SK-N-SH (cell line): ENCODE measurements at regions not wholly inside any gene's neighbourhood (a gene's known extent, or its start where the extent isn't known, plus 50 kb on each side); places are given as distances from the start of the nearest gene placed in this dataset.

Experiments used
- CTCF ChIA-PET: fragments of 300-600, 350-600 bp; formaldehyde crosslinking; extraction: SDS; loops from one replicate; lab custom pipeline; 2021; lab: Yijun Ruan, JAX
- POLR2A ChIA-PET: fragments of 350-600 bp; sonication (Branson Sonifier 250); formaldehyde crosslinking; extraction: SDS; loops from one replicate; lab custom pipeline; 2020; ENCODE audit warnings: antibody characterized with exemption, inconsistent platforms; lab: Yijun Ruan, JAX
- DNase-seq: peaks from one replicate; pipeline ENCODE4 v3.0.0; 2012
- H2AFZ ChIP-seq: fragments of 200-600 bp; sonication (generic); 2 replicates; pipeline ENCODE4 v1.8.1; 2016; ENCODE audit warnings: antibody characterized with exemption, mild to moderate bottlenecking, low read depth
- H3F3A ChIP-seq: fragments of 200-600 bp; sonication (generic); replicated peaks from 2 replicates; pipeline ENCODE3; 2016; ENCODE audit warnings: antibody characterized with exemption, mild to moderate bottlenecking; ENCODE audit not compliant: insufficient read depth
- H3K27ac ChIP-seq, 2 experiments: fragments of 200-500 bp in 1 of 2; fragments of 200-600 bp in 1 of 2; sonication (Bioruptor generic) in 1 of 2; sonication (generic), shearing (Covaris generic) in 1 of 2; 2 replicates each; pipeline versions ENCODE4 v1.5.1 to v1.6.1; 2014 to 2016; ENCODE audit warnings: low read depth in 2 of 2, inconsistent platforms in 1 of 2, low read length in 1 of 2, mild to moderate bottlenecking in 1 of 2, mixed read lengths in 1 of 2
- H3K27me3 ChIP-seq: fragments of 200-600 bp; sonication (generic), shearing (Covaris generic); 2 replicates; pipeline ENCODE4 v1.6.1; 2016; ENCODE audit warnings: mixed run types; ENCODE audit not compliant: insufficient read depth
- H3K36me3 ChIP-seq, 2 experiments: fragments of 200-500 bp in 1 of 2; fragments of 200-600 bp in 1 of 2; sonication (Bioruptor generic) in 1 of 2; sonication (generic) in 1 of 2; replicated peaks in 1 of 2; 2 replicates each; pipeline versions ENCODE3 to v1.5.1; 2014 to 2016; ENCODE audit warnings: low read length in 1 of 2, mild to moderate bottlenecking in 1 of 2; ENCODE audit not compliant: insufficient read depth in 2 of 2, control insufficient read depth in 1 of 2
- H3K4me1 ChIP-seq, 2 experiments: fragments of 200-500 bp in 1 of 2; fragments of 200-600 bp in 1 of 2; sonication (Bioruptor generic) in 1 of 2; sonication (generic), shearing (Covaris generic) in 1 of 2; 2 replicates each; pipeline versions ENCODE4 v1.5.1 to v1.6.1; 2014 to 2016; ENCODE audit warnings: low read depth in 1 of 2, low read length in 1 of 2, mixed run types in 1 of 2; ENCODE audit not compliant: insufficient read depth in 2 of 2, control insufficient read depth in 1 of 2
- H3K4me2 ChIP-seq: fragments of 200-600 bp; sonication (generic), shearing (Covaris generic); 2 replicates; pipeline ENCODE4 v1.6.1; 2017; ENCODE audit warnings: mixed run types
- H3K4me3 ChIP-seq, 2 experiments: fragments of 200-500 bp in 1 of 2; fragments of 200-600 bp in 1 of 2; sonication (Bioruptor generic) in 1 of 2; sonication (generic), shearing (Covaris generic) in 1 of 2; 2 replicates each; pipeline versions ENCODE4 v1.5.1 to v1.8.1; 2014 to 2016; ENCODE audit warnings: low read depth in 2 of 2, inconsistent platforms in 1 of 2, low read length in 1 of 2, mild to moderate bottlenecking in 1 of 2, mixed read lengths in 1 of 2, moderate library complexity in 1 of 2
- H3K79me2 ChIP-seq: fragments of 200-600 bp; sonication (generic); 2 replicates; pipeline ENCODE4 v1.8.1; 2017; ENCODE audit warnings: mild to moderate bottlenecking; ENCODE audit not compliant: insufficient read depth
- H3K9ac ChIP-seq: fragments of 200-600 bp; sonication (generic); 2 replicates; pipeline ENCODE4 v1.6.1; 2017; ENCODE audit warnings: mixed run types
- H3K9me2 ChIP-seq: fragments of 200-600 bp; sonication (generic); 2 replicates; pipeline ENCODE4 v1.6.1; 2017; ENCODE audit warnings: mixed run types
- H3K9me3 ChIP-seq: fragments of 200-600 bp; sonication (generic); 2 replicates; pipeline ENCODE4 v1.6.1; 2017; ENCODE audit warnings: mixed run types, mild to moderate bottlenecking, moderate library complexity
- H4K20me1 ChIP-seq: fragments of 200-600 bp; sonication (generic); 2 replicates; pipeline ENCODE4 v1.6.1; 2017; ENCODE audit warnings: mild to moderate bottlenecking, mixed run types; ENCODE audit not compliant: insufficient read depth
- ELF1 ChIP-seq: IDR thresholded peaks from 2 replicates; pipeline ENCODE4 v1.4.0; 2012
- EZH2phosphoT487 ChIP-seq: fragments of 200-600 bp; sonication (generic); IDR thresholded peaks from 2 replicates; pipeline ENCODE4 v1.6.1; 2017; ENCODE audit warnings: low read depth, mixed run types, mild to moderate bottlenecking, antibody characterized with exemption, moderate library complexity, borderline replicate concordance
- FOXM1 ChIP-seq: IDR thresholded peaks from 2 replicates; pipeline ENCODE4 v1.4.0; 2012; ENCODE audit warnings: low read depth, mild to moderate bottlenecking
- GABPA ChIP-seq: IDR thresholded peaks from 2 replicates; pipeline ENCODE4 v1.4.0; 2012; ENCODE audit warnings: low read depth, mild to moderate bottlenecking
- GATA2 ChIP-seq: sonication (generic); formaldehyde crosslinking; IDR thresholded peaks from 2 replicates; pipeline ENCODE4 v1.5.0; 2020; ENCODE audit warnings: mild to moderate bottlenecking, missing genetic modification reagents
- JUND ChIP-seq: IDR thresholded peaks from 2 replicates; pipeline ENCODE4 v1.4.0; 2012
- MEF2A ChIP-seq: IDR thresholded peaks from 2 replicates; pipeline ENCODE4 v1.4.0; 2012; ENCODE audit warnings: low read depth, borderline replicate concordance
- NFIC ChIP-seq: IDR thresholded peaks from 2 replicates; pipeline ENCODE4 v1.4.0; 2012; ENCODE audit warnings: borderline replicate concordance
- POLR2AphosphoS5 ChIP-seq: IDR thresholded peaks from 2 replicates; pipeline ENCODE4 v1.6.1; 2012; ENCODE audit warnings: low read depth, low read length
- RFX5 ChIP-seq: IDR thresholded peaks from 2 replicates; pipeline ENCODE4 v1.6.1; 2012; ENCODE audit warnings: mild to moderate bottlenecking, improper control_type of control experiment, low read length
- RXRA ChIP-seq: IDR thresholded peaks from 2 replicates; pipeline ENCODE4 v1.4.0; 2012; ENCODE audit warnings: low read depth, mild to moderate bottlenecking, borderline replicate concordance
- SIN3A ChIP-seq: IDR thresholded peaks from 2 replicates; pipeline ENCODE4 v1.6.1; 2012; ENCODE audit warnings: low read depth, mild to moderate bottlenecking, low read length, moderate library complexity, borderline replicate concordance
- TAF1 ChIP-seq: IDR thresholded peaks from 2 replicates; pipeline ENCODE4 v1.6.1; 2012; ENCODE audit warnings: low read depth, mild to moderate bottlenecking, low read length, moderate library complexity, borderline replicate concordance
- TCF12 ChIP-seq: IDR thresholded peaks from 2 replicates; pipeline ENCODE4 v1.4.0; 2012
- TEAD4 ChIP-seq: IDR thresholded peaks from 2 replicates; pipeline ENCODE4 v1.4.0; 2012; ENCODE audit warnings: mild to moderate bottlenecking, borderline replicate concordance; ENCODE audit not compliant: insufficient read depth
- YY1 ChIP-seq: IDR thresholded peaks from 2 replicates; pipeline ENCODE4 v1.4.0; 2012; ENCODE audit warnings: low read depth, mild to moderate bottlenecking
- WGBS: methylation state at CpG from one replicate; pipeline ENCODE4 v1.1.6; 2017; ENCODE audit warnings: low lambda C conversion rate; 5-methylcytosine and 5-hydroxymethylcytosine counted together
- TF ChIP-seq, protein P1 (sequence below): fragments of 150-350 bp; IDR thresholded peaks from 2 replicates; pipeline ENCODE4 v1.6.1; 2016; ENCODE audit warnings: mild to moderate bottlenecking, low read depth, low read length
- TF ChIP-seq, protein P2 (sequence below): fragments of 150-350 bp; IDR thresholded peaks from 2 replicates; pipeline ENCODE4 v1.6.1; 2017; ENCODE audit warnings: antibody characterized with exemption, low read length, low read depth, borderline replicate concordance
- TF ChIP-seq, protein P3 (sequence below): fragments of 200-600 bp; sonication (generic); IDR thresholded peaks from 2 replicates; pipeline ENCODE4 v1.6.1; 2017; ENCODE audit warnings: antibody characterized with exemption, mild to moderate bottlenecking, moderate library complexity
- TF ChIP-seq, protein P4 (sequence below): IDR thresholded peaks from 2 replicates; pipeline ENCODE4 v1.4.0; 2012; ENCODE audit warnings: low read depth

DNA sequence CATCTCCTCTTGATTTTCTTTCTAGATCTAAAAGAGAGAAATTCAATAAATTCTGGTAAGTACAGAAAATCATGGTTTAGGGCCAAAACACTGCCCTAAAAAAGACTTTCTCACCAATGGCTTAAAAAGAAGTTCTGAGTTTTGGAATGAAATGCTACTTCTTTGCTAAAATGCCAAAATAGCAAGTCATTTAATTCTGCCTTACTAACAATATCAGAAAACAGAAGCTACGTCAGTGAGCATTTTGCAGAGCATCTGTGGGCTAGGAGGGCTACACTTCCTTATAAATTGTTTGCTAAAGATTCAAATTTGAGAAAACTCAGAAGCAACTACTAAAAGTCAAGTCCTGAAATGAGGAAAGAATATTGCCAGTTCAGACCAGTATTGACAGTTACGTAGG is 560.8 kb upstream of the CELF2 start:
- Histone ChIP-seq H3K9me3 (peaks cover 5% of the 10 kb centered on the region), H3K4me2 (no peak overlapping the region), H3K9me2 (no peaks in the 10 kb centered on the region), H3K79me2 (no peaks in the 10 kb centered on the region), H4K20me1 (no peaks in the 10 kb centered on the region), H3K4me3 (no peak overlapping the region), H2AFZ (no peak overlapping the region), H3F3A (no peaks in the 10 kb centered on the region), H3K4me1 (no peaks in the 10 kb centered on the region), H3K36me3 (no peaks in the 10 kb centered on the region), H3K27me3 (no peaks in the 10 kb centered on the region), H3K9ac (no peak overlapping the region), H3K27ac (no peak overlapping the region)
- DNase-seq: no peak
- TF ChIP-seq GABPA (no peak), RXRA (no peak), EZH2phosphoT487 (no peak), NFIC (no peak)
- TF ChIP-seq, protein P1, sequence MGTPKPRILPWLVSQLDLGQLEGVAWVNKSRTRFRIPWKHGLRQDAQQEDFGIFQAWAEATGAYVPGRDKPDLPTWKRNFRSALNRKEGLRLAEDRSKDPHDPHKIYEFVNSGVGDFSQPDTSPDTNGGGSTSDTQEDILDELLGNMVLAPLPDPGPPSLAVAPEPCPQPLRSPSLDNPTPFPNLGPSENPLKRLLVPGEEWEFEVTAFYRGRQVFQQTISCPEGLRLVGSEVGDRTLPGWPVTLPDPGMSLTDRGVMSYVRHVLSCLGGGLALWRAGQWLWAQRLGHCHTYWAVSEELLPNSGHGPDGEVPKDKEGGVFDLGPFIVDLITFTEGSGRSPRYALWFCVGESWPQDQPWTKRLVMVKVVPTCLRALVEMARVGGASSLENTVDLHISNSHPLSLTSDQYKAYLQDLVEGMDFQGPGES: no peak
- CTCF ChIA-PET: no interaction called here
- 25% methylated on average over 2 of the region's 2 CpGs for WGBS
- POLR2A ChIA-PET: no interaction called here

DNA sequence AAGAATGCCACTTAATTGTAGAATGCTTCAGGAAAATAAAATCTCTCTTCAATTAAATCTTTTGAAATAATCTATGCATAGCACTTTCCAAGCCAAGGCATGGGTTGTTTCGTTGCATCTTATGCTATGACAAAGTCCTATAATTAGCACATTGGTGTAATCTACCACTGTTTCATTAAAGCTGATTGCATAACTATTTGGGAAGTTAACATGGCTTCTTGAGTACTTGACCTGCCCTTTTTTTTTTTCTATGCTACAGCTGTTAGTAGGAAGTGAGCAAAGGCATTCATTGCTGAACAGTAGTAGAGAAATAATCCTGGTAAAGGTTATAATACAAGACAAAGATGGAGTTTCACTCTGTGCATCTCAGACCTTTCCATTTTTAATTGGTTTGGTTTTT is 557.2 kb upstream of the CELF2 start:
- no peaks in the 10 kb centered on the region for H3K79me2 ChIP-seq
- H3K4me1 ChIP-seq: no peaks in the 10 kb centered on the region
- H3K4me2 ChIP-seq: no peak overlapping the region
- no peak overlapping the region for H3K27ac ChIP-seq
- H3K27me3 ChIP-seq: no peaks in the 10 kb centered on the region
- ChIA-PET CTCF (no interaction called here), POLR2A (no interaction called here)
- DNase-seq: no peak
- no peak overlapping the region for H2AFZ ChIP-seq
- no peak overlapping the region for H3K9ac ChIP-seq
- WGBS: 0% methylated on average over 1 of the region's 1 CpG
- no peaks in the 10 kb centered on the region for H3K36me3 ChIP-seq
- no peaks in the 10 kb centered on the region for H4K20me1 ChIP-seq
- TF ChIP-seq GATA2 (CRISPR knock-in tag) (no peak), EZH2phosphoT487 (no peak), ELF1 (no peak), SIN3A (no peak), YY1 (no peak), FOXM1 (no peak), JUND (no peak), MEF2A (no peak), RFX5 (no peak), TEAD4 (no peak), POLR2AphosphoS5 (no peak), TAF1 (no peak), TCF12 (no peak)
- TF ChIP-seq, protein P2, sequence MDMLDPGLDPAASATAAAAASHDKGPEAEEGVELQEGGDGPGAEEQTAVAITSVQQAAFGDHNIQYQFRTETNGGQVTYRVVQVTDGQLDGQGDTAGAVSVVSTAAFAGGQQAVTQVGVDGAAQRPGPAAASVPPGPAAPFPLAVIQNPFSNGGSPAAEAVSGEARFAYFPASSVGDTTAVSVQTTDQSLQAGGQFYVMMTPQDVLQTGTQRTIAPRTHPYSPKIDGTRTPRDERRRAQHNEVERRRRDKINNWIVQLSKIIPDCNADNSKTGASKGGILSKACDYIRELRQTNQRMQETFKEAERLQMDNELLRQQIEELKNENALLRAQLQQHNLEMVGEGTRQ: no peak
- TF ChIP-seq, protein P3, sequence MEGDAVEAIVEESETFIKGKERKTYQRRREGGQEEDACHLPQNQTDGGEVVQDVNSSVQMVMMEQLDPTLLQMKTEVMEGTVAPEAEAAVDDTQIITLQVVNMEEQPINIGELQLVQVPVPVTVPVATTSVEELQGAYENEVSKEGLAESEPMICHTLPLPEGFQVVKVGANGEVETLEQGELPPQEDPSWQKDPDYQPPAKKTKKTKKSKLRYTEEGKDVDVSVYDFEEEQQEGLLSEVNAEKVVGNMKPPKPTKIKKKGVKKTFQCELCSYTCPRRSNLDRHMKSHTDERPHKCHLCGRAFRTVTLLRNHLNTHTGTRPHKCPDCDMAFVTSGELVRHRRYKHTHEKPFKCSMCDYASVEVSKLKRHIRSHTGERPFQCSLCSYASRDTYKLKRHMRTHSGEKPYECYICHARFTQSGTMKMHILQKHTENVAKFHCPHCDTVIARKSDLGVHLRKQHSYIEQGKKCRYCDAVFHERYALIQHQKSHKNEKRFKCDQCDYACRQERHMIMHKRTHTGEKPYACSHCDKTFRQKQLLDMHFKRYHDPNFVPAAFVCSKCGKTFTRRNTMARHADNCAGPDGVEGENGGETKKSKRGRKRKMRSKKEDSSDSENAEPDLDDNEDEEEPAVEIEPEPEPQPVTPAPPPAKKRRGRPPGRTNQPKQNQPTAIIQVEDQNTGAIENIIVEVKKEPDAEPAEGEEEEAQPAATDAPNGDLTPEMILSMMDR: no peak
- TF ChIP-seq, protein P4, sequence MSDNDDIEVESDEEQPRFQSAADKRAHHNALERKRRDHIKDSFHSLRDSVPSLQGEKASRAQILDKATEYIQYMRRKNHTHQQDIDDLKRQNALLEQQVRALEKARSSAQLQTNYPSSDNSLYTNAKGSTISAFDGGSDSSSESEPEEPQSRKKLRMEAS: no peak
- TF ChIP-seq, all 33 proteins: peak for 0
- H3K4me3 ChIP-seq: no peak overlapping the region
- H3F3A ChIP-seq: no peaks in the 10 kb centered on the region
- H3K9me2 ChIP-seq: no peaks in the 10 kb centered on the region
- H3K9me3 ChIP-seq: peaks cover 5% of the 10 kb centered on the region
